Heart left ventricle (tissue), 16 donors: ENCODE measurements at regions not wholly inside any gene's neighbourhood (a gene's known extent, or its start where the extent isn't known, plus 50 kb on each side); places are given as distances from the start of the nearest gene placed in this dataset.

Experiments
- ATAC-seq, 4 donors: fragments of 200-7000 bp; cut with Tn5 transposase; one replicate each; pipeline ENCODE4 v1.9.1; 2020 to 2022; ENCODE audit warnings: moderate library complexity in 4 of 4, mild to moderate bottlenecking in 3 of 4, moderate number of reproducible peaks in 1 of 4
- DNase-seq, 5 donors: peaks; one replicate each; pipeline ENCODE4 v3.0.0-alpha.2; 2020
- H3K27ac ChIP-seq, 12 donors: fragments of 200-600 bp; sonication (generic) in 4 of 12; one replicate each; pipeline versions ENCODE4 v1.5.0 to v1.8.0; 2016 to 2022; ENCODE audit warnings: mild to moderate bottlenecking in 2 of 12
- H3K27me3 ChIP-seq, 9 donors: fragments of 200-600 bp; sonication (generic) in 2 of 9; one replicate each; pipeline versions ENCODE4 v1.5.1 to v1.8.0; 2016 to 2022; ENCODE audit warnings: mild to moderate bottlenecking in 3 of 9
- H3K36me3 ChIP-seq, 9 donors: fragments of 200-600 bp; sonication (generic) in 2 of 9; one replicate each; pipeline versions ENCODE4 v1.5.0 to v1.8.0; 2018 to 2022; ENCODE audit warnings: mild to moderate bottlenecking in 2 of 9
- H3K4me1 ChIP-seq, 12 donors: fragments of 200-600 bp; sonication (generic) in 4 of 12; one replicate each; pipeline versions ENCODE4 v1.5.0 to v1.8.0; 2016 to 2022; ENCODE audit warnings: mild to moderate bottlenecking in 3 of 12
- H3K4me3 ChIP-seq, 12 donors: fragments of 200-600 bp; sonication (generic) in 4 of 12; one replicate each; pipeline versions ENCODE4 v1.5.0 to v1.8.0; 2017 to 2022; ENCODE audit warnings: mild to moderate bottlenecking in 9 of 12, moderate library complexity in 4 of 12
- H3K9me3 ChIP-seq, 12 donors: fragments of 200-600 bp; sonication (generic) in 4 of 12; one replicate each; pipeline versions ENCODE4 v1.5.0 to v1.8.0; 2016 to 2022; ENCODE audit warnings: mild to moderate bottlenecking in 1 of 12
- CTCF ChIP-seq, 12 donors: fragments of 200-600 bp; sonication (generic) in 4 of 12; IDR thresholded peaks; one replicate each; pipeline versions ENCODE4 v1.5.0 to v1.8.0; 2018 to 2022; ENCODE audit warnings: antibody characterized with exemption in 12 of 12, mild to moderate bottlenecking in 5 of 12
- POLR2A ChIP-seq, 2 donors: fragments of 450-650 bp; IDR thresholded peaks; one replicate each; pipeline ENCODE4 v1.6.1; 2017; ENCODE audit warnings: antibody characterized with exemption in 2 of 2, mild to moderate bottlenecking in 2 of 2, moderate library complexity in 2 of 2
- WGBS, 4 donors: extraction: QIAGEN DNeasy Blood & Tissue Kit in 2 of 4; methylation state at CpG; one replicate each; pipeline versions ENCODE4 v1.1.5 to v1.1.7; 2013 to 2018; 5-methylcytosine and 5-hydroxymethylcytosine counted together
- intact Hi-C, 10 donors: fragments of 100-400 bp; cut with DNase I; formaldehyde crosslinking; loops; one replicate each; pipeline versions ENCODE4 v1.11.1 to v1.14.2; 2022
- donor health status: ischemic (EF 13 %, LVEDD 7.1; RV severe dilation, severe dysfunction).
- donor health status: healthy with polysubstance abuse.
- donor health status: DM: no; HTN: yes; CAD: no.
- donor health status: DM: no; HTN: no; CAD: no.
- donor health status: ischemic (EF 25% LVEDD 6.9; RV normal size, moderate dysfunction).
- donor health status: ischemic (EF 25% LVEDD 5.7; RV mildly dilated, moderate dysfunction).
- donor health status: healthy.
- donor health status: DM: yes; HTN: yes; CAD: no.
- donor health status: ischemic (EF 35%, LVEDD 5.7; RV mildly dilated, moderate dysfunction).
- donor health status: nonischemic (EF 11% LVEDD 7.7; RV severe dilation, severe dysfunction).
- donor health status: DM: yes; HTN: yes; CAD: no.
- donor health status: PGD.
- donor health status: ischemic (EF 29% LVEDD 5.4; RV normal size, mild dysfunction).
- donor health status: nonischemic (EF 23%, LVEDD 6.1; RV moderate dilation, normal function).

- H3K27me3 ChIP-seq, result peaks cover 0 to 8% (median 0%) of the 10 kb centered on the region in 9 donors
These were observed 246.6 kb downstream of the TFCP2L1 start for GRCh38 chr2:121038431-121038830.

GRCh38 chr2:121038891-121039616 lies 245.9 kb downstream of the TFCP2L1 start:
- Histone ChIP-seq H3K9me3 (peaks cover 0 to 7% (median 0%) of the 10 kb centered on the region in 12 donors), H3K4me1 (no peaks in the 10 kb centered on the region), H3K27ac (no peak overlapping the region), H3K27me3 (peaks cover 0 to 4% (median 0%) of the 10 kb centered on the region in 9 donors), H3K4me3 (no peak overlapping the region), H3K36me3 (no peaks in the 10 kb centered on the region)
- no peak for TF ChIP-seq POLR2A (IDR thresholded peaks at IDR 0.05)
- DNase-seq (no peak), ATAC-seq (no peak)
- 68 to 75% (median 69%) methylated on average over 7 to 8 of the region's 8 CpGs for WGBS, 4 donors
- intact Hi-C loops, result no loop called here

More at GRCh38 chr2:121038431-121038830, 246.6 kb downstream of the TFCP2L1 start:
- no peak for DNase-seq
- intact Hi-C loops, result no loop called here
- no peak for ATAC-seq
- Histone ChIP-seq H3K36me3 (no peaks in the 10 kb centered on the region), H3K4me3 (no peak overlapping the region), H3K4me1 (no peaks in the 10 kb centered on the region), H3K27ac (no peak overlapping the region), H3K9me3 (peaks cover 0 to 4% (median 0%) of the 10 kb centered on the region in 12 donors)
- WGBS, 4 donors, result 87 to 92% (median 91%) methylated on average over 4 to 5 of the region's 5 CpGs
- no peak for TF ChIP-seq CTCF (IDR thresholded peaks at IDR 0.05)
- no peak for TF ChIP-seq POLR2A (IDR thresholded peaks at IDR 0.05)

- intact Hi-C loops, result no loop called here
- Histone ChIP-seq H3K36me3 (no peaks in the 10 kb centered on the region), H3K27me3 (peaks cover 0 to 4% (median 0%) of the 10 kb centered on the region in 9 donors), H3K9me3 (peaks cover 0 to 7% (median 0%) of the 10 kb centered on the region in 12 donors), H3K4me3 (no peak overlapping the region), H3K27ac (no peak overlapping the region), H3K4me1 (no peaks in the 10 kb centered on the region)
- WGBS, 4 donors, result 41 to 75% (median 60%) methylated on average over 2 to 3 of the region's 3 CpGs
- DNase-seq (no peak), ATAC-seq (no peak)
- no peak for TF ChIP-seq CTCF (IDR thresholded peaks at IDR 0.05)
- no peak for TF ChIP-seq POLR2A (IDR thresholded peaks at IDR 0.05)
These were observed 245.3 kb downstream of the TFCP2L1 start for GRCh38 chr2:121039679-121040078.

- DNase-seq (no peak), ATAC-seq (no peak)
- Histone ChIP-seq H3K9me3 (peaks cover 0 to 7% (median 0%) of the 10 kb centered on the region in 12 donors), H3K4me1 (no peaks in the 10 kb centered on the region), H3K27me3 (peaks cover 0 to 4% (median 0%) of the 10 kb centered on the region in 9 donors), H3K4me3 (no peak overlapping the region), H3K36me3 (no peaks in the 10 kb centered on the region), H3K27ac (no peak overlapping the region)
- intact Hi-C loops, result no loop called here
- TF ChIP-seq POLR2A (IDR thresholded peaks at IDR 0.05), result no peak
- no peak for TF ChIP-seq CTCF (IDR thresholded peaks at IDR 0.05)
- 0 to 60% (median 45%) methylated on average over 1 of the region's 1 CpG for WGBS, 4 donors
These were observed 243.5 kb downstream of the TFCP2L1 start for GRCh38 chr2:121041516-121041915.
